Epithelial cell of proximal tubule (primary cell): ENCODE measurements at regions not wholly inside any gene's neighbourhood (a gene's known extent, or its start where the extent isn't known, plus 50 kb on each side); places are given as distances from the start of the nearest gene placed in this dataset.

Experiments used
- DNase-seq: peaks from one replicate; pipeline ENCODE4 v3.0.0-alpha.2; 2011; ENCODE audit warnings: low read depth
- H3K4me3 ChIP-seq: 2 replicates; pipeline ENCODE4 v1.5.1; 2011; ENCODE audit warnings: low read depth, mild to moderate bottlenecking, low read length
- TF ChIP-seq, protein P1 (sequence below): conservative IDR thresholded peaks from 2 replicates; pipeline ENCODE4 v1.5.1; 2012; ENCODE audit warnings: low read depth, mild to moderate bottlenecking, low read length

DNA sequence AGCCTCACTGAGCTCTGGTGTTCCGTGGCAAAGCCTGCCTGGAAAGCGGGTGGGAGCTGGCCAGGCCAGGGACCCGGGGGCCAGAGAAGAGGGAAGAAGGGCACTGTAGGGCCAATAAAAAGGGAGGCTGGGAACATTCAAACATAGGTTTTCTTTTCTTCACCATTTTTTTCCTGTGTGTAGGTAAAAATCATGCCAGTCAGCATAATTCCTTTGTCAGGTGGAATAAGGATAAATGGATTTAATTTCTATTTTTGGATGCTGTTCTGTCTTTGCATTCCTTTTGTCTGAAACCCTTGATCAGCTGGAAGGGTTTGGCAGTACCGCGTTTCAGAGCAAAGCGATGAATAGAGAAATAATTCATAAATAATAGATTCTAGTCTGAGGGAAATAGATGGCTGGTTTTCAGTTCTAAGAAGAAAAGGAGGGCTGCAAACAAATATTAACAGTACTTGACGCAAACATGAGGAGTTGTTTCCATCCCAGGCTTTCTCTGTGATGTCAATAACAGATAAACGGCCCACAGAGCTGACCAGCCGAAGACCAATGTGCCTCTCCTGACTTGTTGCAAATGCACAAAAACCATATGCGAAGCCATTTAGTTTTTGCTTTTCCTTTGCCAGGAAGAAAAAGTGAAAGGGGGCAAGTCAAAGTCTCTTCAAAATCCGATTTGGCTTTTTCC, 384.4 kb downstream of the TSN start:
- DNase-seq: no peak
- TF ChIP-seq, protein P1, sequence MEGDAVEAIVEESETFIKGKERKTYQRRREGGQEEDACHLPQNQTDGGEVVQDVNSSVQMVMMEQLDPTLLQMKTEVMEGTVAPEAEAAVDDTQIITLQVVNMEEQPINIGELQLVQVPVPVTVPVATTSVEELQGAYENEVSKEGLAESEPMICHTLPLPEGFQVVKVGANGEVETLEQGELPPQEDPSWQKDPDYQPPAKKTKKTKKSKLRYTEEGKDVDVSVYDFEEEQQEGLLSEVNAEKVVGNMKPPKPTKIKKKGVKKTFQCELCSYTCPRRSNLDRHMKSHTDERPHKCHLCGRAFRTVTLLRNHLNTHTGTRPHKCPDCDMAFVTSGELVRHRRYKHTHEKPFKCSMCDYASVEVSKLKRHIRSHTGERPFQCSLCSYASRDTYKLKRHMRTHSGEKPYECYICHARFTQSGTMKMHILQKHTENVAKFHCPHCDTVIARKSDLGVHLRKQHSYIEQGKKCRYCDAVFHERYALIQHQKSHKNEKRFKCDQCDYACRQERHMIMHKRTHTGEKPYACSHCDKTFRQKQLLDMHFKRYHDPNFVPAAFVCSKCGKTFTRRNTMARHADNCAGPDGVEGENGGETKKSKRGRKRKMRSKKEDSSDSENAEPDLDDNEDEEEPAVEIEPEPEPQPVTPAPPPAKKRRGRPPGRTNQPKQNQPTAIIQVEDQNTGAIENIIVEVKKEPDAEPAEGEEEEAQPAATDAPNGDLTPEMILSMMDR: no peak
- H3K4me3 ChIP-seq: no peak overlapping the region

DNA sequence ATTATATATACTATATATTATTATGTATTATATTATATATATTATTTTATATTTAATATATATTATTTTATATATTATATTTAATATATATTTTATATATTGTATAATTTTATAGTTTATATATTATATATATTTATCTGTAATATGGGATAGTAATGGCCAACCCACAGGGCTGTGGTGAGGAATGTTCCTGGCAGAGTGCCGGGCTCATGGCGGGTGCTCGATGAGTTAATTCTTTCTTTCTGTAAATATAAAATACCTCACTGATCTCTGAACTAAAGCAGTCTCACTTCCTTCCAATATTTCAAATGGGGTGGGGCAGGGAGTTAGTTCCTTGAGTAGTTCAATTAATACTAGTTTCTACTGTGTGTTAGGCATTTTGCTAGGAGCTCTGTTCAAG, 389.4 kb downstream of the TSN start:
- TF ChIP-seq, protein P1: no peak
- H3K4me3 ChIP-seq: no peak overlapping the region
- DNase-seq: no peak

DNA sequence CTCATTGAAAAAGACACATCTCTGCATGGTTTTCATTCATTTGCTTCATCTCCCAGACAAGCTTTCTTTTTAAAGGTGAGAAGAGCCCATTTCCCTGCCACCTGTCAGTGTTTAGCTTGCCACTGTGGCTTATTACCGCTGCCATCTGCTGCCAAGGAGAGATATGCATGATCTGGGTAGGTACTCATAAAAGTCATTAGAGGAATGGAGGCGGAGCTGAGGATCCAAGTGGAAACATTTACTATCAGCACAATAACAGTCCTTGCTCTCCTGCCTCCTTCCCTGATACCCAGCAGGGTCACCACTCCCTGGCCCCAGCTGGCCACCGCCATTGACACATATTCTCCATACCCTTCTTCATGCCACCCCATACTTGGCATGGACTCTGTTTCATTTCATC, 390.4 kb downstream of the TSN start:
- no peak overlapping the region for H3K4me3 ChIP-seq
- DNase-seq: no peak
- TF ChIP-seq, protein P1: peak; percentile 21

DNA sequence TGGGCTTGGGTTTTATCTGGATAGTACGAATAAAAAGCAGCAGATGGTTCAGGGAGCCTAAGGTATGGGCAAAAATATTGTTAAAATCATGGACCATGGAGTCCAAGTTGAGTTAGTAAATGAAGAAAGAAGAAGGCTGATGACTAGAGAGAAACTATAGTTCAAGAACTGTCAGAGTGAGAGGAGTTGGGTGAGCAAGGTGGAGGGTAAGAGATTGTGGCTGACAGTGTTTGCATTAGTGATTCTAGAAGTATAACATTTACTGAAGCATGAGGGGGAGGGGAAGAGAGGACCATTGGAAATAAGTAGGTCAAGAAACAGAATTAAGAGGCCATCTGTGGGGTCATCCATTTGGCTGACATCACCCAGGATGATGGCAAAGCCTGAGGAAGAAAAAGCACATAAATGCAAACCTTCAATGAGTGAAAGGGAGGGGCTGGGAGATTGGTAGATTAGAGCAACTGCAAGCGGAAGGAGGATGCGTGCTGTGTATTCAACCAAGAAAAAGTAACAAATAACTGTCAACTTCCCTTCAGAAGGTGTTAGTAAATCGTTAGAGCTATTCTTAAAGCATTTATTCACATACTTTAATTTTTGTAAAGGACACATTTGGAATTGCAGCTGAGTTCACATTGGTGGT, 392.8 kb downstream of the TSN start:
- TF ChIP-seq, protein P1: no peak
- no peak for DNase-seq

DNA sequence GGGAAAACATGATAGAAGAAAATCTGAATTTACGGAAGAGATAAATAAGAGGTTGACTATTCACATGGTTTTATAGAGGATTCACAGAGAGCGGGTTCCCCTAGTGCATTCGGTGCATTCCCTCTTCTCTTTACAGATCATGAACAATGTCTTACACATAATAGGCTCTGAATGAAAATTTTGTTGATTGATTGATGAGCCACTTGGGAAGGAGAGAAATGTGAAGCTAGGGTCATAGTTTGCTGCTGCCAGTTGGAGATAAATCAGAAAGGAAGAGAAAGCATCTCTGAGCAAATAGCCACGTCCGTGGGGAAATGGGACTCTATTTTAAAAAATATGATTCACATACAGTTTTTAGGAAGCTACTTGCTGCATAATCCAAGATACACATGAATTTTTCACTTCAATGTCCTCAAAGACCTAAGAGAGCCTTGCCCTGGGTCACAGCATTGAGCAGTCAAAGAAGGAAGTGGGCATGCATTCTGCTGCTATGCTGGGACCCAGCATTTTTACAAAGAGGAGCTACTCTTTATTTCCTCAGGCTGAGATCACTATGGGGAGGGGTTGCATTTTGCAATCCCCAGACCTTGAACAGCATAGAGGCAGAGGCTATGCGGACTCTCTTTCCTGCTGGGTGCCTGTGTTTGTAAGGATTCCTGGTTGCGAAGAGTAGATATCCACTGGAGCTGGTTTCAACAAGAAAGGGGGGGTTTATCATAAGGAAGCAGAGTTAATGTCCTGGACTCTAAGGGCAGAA, 395.3 kb downstream of the TSN start:
- TF ChIP-seq, protein P1: no peak
- no peak for DNase-seq
- H3K4me3 ChIP-seq: no peak overlapping the region

More for the DNA sequence above, 392.8 kb downstream of the TSN start:
- no peak overlapping the region for H3K4me3 ChIP-seq

DNA sequence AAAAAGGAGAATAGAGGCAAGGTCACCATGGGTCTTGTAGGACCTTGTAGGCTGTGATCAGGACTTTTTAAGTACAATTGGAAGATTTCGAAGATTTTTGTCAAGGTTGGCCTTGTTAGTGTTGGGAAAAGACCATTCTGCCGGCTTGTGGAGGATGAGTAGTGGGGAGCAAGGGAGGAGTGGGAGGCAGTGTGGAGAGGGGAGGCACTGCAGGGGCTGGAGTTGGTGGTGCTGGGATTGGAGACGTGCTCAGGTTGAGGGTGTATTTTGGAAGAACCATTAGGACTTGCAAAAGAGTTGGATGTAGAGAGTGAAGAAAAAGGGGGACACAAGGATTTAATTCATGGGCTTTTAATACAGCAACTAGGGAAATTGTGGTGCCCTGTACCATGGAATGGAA, 397.1 kb downstream of the TSN start:
- TF ChIP-seq, protein P1: no peak
- DNase-seq: no peak
- no peak overlapping the region for H3K4me3 ChIP-seq
